Astrocyte (in vitro differentiated cells and primary cell): ENCODE measurements at regions not wholly inside any gene's neighbourhood (a gene's known extent, or its start where the extent isn't known, plus 50 kb on each side); places are given as distances from the start of the nearest gene placed in this dataset.

ENCODE experiments used
- EZH2 ChIP-seq: IDR thresholded peaks from 2 replicates; pipeline ENCODE4 v1.6.1; 2012; ENCODE audit warnings: mild to moderate bottlenecking, low read length, inconsistent platforms; ENCODE audit not compliant: insufficient read depth
- TF ChIP-seq, protein P1 (sequence below): IDR thresholded peaks from 2 replicates; pipeline ENCODE4 v1.5.1; 2011; ENCODE audit warnings: low read depth, mild to moderate bottlenecking, inconsistent platforms, low read length, moderate library complexity; ENCODE audit not compliant: insufficient read depth

DNA sequence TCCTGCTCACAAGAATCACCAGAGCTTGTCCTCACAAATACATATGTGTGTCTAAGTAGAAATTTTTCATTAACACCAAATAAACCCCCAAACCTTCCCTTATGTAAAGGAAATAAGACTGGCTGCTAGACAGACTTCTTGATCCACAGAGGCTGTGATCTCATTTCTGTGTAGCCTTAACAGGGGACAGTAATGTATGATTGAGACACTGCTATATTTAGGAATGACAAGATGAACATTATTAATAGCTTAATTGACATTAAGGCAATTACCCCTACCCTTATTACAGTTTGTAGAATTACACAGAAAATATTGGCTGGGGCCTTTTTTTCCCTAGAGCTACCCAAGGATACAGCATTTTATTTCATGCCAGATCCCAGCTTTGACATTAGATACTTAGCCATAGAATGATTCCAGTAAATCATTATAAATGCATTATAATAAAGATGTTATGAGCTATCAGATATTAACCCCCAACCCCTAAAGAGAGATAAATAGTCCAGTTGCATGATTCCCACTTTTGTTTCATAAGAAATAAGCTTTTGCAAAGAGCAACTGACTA lies 392.1 kb upstream of the HNRNPA3 start:
- TF ChIP-seq, protein P1, sequence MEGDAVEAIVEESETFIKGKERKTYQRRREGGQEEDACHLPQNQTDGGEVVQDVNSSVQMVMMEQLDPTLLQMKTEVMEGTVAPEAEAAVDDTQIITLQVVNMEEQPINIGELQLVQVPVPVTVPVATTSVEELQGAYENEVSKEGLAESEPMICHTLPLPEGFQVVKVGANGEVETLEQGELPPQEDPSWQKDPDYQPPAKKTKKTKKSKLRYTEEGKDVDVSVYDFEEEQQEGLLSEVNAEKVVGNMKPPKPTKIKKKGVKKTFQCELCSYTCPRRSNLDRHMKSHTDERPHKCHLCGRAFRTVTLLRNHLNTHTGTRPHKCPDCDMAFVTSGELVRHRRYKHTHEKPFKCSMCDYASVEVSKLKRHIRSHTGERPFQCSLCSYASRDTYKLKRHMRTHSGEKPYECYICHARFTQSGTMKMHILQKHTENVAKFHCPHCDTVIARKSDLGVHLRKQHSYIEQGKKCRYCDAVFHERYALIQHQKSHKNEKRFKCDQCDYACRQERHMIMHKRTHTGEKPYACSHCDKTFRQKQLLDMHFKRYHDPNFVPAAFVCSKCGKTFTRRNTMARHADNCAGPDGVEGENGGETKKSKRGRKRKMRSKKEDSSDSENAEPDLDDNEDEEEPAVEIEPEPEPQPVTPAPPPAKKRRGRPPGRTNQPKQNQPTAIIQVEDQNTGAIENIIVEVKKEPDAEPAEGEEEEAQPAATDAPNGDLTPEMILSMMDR, result no peak
- TF ChIP-seq EZH2, result no peak
